ENCODE measurements at regions not wholly inside any gene's neighbourhood (a gene's known extent, or its start where the extent isn't known, plus 50 kb on each side); places are given as distances from the start of the nearest gene placed in this dataset.
A peak's percentile ranks its signal among the peaks of the same experiment; 100 is the strongest.
"Not testable (repeated sequence)": the region's sequence is repeated elsewhere in the genome, so short reads cannot be mapped to it uniquely, and the experiment has no call there.

DNA sequence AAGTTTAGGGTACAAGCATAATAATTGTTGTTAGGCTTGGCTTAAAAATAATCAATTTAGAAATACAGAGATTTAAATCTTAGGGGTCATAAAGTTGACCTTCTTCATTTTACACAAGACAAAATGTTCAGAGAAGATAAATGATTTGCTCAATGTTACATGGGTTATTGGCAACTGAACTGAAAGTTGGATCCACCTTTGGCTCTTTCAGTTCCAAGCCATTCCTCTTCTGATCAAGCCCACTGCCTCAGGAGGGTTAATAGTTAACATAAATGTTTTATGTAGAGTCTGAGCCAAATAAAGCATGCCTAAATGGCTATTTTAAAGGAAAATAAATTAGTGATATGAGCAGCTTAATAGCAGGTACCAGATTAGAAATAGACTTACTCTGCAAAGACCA lies 79.1 kb upstream of the RHOBTB1 start:
- in situ Hi-C loops (cut with HindIII; ENCODE audit: low pct_unique_long_range_greater_than_20kb, low sequenced_read_pairs) = no loop called here
- DNase-seq (ENCODE audit: low read depth, low spot score) = no peak

DNA sequence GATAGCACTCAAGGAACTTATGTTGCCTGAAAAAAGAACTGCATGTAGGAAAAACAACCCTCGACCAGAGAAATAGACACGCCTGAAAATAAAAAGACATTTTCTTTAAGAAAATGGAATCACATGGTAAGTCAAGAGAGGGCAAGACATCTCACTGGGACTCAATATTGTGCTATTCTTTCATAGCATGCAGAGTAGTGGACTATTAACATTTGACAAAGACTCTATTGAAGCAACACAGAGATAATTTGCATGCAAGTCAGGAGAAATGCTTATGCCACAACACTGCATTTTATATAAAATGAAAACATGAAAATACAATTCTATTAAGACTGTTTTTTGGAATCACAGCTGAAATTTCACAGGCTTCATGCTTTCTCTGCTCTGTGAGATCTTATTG lies 77.9 kb upstream of the RHOBTB1 start:
- in situ Hi-C loops (cut with HindIII; ENCODE audit: low pct_unique_long_range_greater_than_20kb, low sequenced_read_pairs) = no loop called here
- DNase-seq (ENCODE audit: low read depth, low spot score) = peak; percentile 55

DNA sequence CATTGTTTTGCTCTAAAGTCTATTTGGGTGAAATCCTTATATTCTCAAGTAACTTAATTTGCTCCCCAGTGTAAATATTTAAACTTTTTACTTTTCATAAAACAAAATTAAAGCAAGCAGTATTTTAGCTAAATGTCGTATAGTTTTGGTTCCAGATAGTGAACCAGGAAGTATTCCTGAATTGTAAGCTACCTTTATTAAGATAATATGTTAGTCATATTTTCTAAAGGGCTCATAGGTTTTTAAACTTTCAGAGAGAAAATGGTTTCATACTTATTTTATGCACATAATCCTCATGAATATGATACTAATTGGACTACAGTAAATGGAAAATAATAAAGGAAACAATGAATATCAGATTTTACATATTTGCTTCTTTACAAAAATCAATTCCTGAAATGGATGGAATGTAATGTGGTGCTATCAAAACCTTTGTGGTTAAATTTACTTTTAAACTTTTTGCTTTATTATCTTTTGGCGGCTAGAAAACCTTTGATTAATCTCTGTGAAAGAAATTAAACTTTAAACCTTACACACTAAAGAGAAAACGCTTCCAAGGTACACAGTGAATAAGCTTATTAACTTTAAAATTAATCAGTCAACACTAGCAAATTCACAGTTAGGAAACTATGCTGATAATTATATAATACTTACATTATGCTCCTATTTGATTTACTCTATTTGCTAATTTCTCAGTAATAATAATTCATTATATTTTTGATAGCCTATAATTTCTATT lies 76.6 kb upstream of the RHOBTB1 start:
- DNase-seq (ENCODE audit: low read depth, low spot score) = no peak
- in situ Hi-C loops (cut with HindIII; ENCODE audit: low pct_unique_long_range_greater_than_20kb, low sequenced_read_pairs) = no loop called here

DNA sequence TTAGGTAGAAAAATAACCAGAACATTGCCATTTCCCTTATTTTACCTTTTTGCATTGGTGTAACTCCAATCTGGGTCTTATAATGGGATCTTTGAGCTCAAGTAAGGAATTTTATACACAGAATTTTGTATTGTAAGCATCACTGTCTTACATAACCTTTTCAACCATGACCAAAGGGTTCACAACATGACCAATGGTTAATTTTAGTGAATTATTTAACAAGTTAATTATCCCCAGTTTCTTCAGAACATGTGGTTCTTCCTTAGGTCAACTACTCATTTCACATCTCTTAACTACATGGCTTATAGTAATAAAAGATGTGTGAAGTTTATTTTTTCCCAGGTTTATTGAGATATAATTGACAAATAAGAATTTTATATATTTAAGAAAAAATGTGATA lies 74.2 kb upstream of the RHOBTB1 start:
- in situ Hi-C loops (cut with HindIII; ENCODE audit: low pct_unique_long_range_greater_than_20kb, low sequenced_read_pairs) = no loop called here
- no peak for DNase-seq (ENCODE audit: low read depth, low spot score)

DNA sequence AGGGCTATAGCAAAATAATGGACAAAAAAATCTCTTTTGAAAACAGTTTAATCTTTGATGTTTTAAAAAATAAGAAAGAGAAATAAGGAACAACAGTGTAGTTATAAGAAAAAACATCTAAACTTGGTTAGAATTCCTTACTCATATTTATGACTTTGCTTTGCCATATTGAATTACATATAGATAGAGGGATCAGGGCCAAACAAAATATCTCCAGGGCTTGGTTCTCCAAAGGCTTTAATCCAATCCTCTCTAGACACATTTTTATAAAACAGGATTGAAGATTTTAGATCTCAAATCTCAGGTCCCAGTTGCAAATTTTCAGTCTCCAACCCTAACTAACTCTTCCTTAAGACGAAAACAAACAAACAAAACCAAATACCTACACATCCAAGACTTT lies 72.6 kb upstream of the RHOBTB1 start:
- in situ Hi-C loops (cut with HindIII; ENCODE audit: low pct_unique_long_range_greater_than_20kb, low sequenced_read_pairs) = no loop called here
- DNase-seq (ENCODE audit: low read depth, low spot score) = no peak

DNA sequence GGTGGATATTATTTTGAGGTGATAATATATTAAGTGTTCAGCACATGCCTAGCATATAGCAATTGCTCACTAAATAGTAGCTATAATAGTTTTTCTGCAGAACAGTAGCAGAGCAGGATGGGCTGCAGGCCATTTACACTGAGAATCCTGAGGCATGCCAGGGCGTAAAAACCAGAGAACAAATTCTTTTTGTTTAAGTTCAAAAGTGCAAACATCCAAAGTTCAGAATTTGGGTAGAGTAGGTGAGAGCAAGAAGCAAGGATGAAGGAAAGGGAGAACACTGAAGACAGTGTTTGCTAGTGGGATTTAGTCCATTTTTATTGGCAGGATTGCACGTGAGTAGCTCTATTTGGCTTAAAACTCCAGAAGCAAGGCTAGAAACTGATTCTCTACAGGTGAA lies 72.0 kb upstream of the RHOBTB1 start:
- in situ Hi-C loops (cut with HindIII; ENCODE audit: low pct_unique_long_range_greater_than_20kb, low sequenced_read_pairs) = no loop called here

DNA sequence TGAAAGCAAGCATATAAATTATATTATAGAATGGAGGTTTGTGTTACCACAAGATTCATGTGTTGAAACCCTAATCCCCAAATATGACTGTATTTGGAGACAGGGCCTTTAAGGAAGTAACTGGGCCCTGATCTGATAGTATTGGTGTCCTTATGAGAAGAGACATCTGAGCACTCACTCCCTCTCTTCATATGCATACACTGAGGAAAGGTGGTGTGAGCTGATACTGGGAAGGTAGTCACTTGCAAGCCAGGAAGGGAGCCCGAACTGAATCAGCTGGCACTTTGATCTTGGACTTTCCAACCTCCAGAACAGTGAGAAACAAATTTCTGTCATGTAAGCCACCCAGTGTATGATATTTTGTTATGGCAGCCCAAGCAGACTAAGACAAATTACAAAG lies 66.9 kb upstream of the RHOBTB1 start:
- in situ Hi-C loops (cut with HindIII; ENCODE audit: low pct_unique_long_range_greater_than_20kb, low sequenced_read_pairs) = no loop called here
- DNase-seq (ENCODE audit: low read depth, low spot score) = no peak

More for the DNA sequence above, 72.0 kb upstream of the RHOBTB1 start:
- DNase-seq (ENCODE audit: low read depth, low spot score) = no peak

DNA sequence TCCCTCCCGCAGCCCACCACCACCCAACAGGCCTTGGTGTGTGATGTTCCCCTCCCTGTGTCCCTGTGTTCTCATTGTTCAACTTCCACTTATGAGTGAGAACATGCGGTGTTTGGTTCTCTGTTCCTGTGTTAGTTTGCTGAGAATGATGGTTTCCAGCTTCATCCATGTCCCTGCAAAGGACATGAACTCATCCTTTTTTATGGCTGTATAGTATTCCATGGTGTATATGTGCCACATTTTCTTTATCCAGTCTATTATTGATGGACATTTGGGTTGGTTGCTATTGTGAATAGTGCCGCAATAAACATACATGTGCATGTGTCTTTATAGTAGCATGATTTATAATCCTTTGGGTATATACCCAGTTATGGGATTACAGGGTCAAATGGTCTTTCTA lies 59.1 kb upstream of the RHOBTB1 start:
- DNase-seq (ENCODE audit: low read depth, low spot score); in situ Hi-C loops (cut with HindIII; ENCODE audit: low pct_unique_long_range_greater_than_20kb, low sequenced_read_pairs): not testable (repeated sequence)

DNA sequence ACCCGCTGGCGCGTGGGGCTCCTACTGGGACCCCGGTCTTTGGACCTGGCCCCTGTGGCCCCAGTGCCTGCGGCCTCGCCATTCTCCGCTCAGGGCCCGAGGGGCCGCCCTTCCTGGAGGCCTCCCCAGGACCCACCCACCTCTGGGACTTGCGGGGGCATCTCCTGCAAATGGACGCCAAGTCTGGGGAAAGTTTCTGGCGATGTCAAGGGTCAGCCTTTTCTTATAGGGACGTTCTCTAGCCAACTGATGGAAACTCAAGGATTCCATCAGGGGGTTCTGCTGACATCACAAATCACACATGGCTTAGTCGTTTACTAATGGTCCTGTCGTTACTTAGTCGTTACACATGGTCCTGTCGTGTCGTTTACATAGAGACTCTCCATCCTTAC lies 57.7 kb upstream of the RHOBTB1 start:
- no peak for DNase-seq (ENCODE audit: low read depth, low spot score)
- in situ Hi-C loops (cut with HindIII; ENCODE audit: low pct_unique_long_range_greater_than_20kb, low sequenced_read_pairs) = no loop called here

DNA sequence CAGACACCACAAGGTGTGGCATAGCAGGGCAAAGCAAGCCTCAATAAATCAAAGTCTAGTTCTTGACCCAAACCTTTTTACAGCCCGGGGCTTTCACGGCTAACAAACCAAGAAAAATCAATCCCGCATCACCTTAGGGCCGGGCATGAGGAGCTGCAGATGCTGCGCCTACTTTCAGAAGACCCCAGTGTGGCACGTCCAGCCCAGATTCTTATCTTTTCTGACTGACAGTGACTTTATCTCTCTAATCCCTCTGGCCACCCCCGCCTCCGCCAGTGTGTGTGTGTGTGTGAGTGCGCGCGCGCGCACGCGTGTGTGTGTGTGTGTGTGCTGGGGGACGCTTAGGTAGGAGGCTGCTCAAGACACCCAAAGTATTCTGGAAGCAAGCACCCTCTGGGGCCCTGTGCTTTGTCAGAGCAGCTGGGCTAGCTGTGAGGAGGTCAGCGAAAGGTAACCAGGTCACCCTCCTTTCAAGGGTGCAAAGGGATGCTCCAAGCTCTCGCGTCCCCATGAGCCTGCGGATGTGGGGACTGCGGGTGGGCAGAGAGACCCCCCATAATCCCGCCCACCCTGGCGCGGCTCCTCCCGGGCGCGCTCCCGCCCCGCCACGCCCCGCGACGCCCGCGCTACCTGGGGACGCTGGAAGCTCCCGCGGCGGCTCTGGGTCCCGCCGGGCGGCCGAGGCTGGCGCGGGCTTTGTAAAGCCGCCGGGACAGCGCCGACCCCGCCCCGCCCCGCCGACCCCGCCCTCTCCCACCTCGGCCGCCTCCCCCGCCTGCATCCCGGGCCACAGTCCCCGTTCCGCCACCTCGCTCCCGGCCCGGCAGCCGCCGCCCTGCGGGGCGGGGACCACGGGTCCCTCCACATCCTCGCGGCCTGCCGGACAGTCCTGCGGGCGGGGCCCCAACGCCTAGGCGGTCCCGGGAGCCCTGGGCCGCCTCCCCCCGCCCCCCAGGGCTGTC lies 57.1 kb upstream of the RHOBTB1 start:
- in situ Hi-C loops (cut with HindIII; ENCODE audit: low pct_unique_long_range_greater_than_20kb, low sequenced_read_pairs) = no loop called here
- DNase-seq (ENCODE audit: low read depth, low spot score) = no peak

DNA sequence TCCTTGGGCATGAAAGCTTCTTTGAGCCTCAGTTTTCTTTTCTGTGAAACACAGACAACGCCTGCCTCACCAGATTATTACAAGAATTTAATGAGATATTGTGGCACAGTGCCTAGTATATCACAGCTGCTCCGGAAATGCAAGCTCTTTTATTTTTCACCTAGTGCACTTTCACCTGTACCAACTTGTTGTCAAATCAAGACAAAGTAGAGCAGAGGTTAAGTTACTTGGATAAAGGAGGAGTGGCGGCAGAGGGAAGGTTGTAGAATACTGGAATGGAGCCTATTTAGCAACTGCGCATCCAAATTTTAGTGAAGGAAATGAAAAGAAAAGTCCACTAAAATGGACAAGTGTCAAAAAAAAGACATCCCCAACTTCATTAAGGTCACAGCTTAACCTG lies 54.9 kb upstream of the RHOBTB1 start:
- in situ Hi-C loops (cut with HindIII; ENCODE audit: low pct_unique_long_range_greater_than_20kb, low sequenced_read_pairs) = no loop called here
- no peak for DNase-seq (ENCODE audit: low read depth, low spot score)

DNA sequence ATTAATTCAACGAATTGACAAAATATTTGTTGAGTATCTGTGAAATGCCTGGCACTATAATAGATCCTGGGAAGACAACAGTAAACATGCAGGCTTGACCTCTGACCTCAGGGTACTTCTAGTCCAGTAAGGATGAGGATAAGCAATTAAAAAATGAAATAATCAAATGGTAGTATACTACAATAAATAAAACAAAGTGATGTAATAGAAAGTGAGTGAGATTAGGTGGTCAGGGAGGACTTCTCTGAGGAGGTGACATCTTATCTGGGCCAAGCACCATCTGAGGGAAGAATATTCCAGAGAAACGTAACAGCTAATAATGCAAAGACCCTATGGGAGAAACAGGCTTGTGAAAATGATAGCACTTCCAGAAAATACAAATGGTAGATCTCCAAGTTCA lies 50.1 kb upstream of the RHOBTB1 start:
- in situ Hi-C loops (cut with HindIII; ENCODE audit: low pct_unique_long_range_greater_than_20kb, low sequenced_read_pairs) = no loop called here
- DNase-seq (ENCODE audit: low read depth, low spot score) = no peak
